Mucosa of descending colon (tissue), 3 donors: ENCODE measurements at regions not wholly inside any gene's neighbourhood (a gene's known extent, or its start where the extent isn't known, plus 50 kb on each side); places are given as distances from the start of the nearest gene placed in this dataset.

Experiments
- ATAC-seq: fragments of 200-7000 bp; cut with Tn5 transposase; one replicate; pipeline ENCODE4 v1.9.1; 2020; ENCODE audit warnings: mild to moderate bottlenecking, moderate library complexity
- DNase-seq, 3 donors: peaks; one replicate each; pipeline ENCODE4 v3.0.0-alpha.2; 2020
- H3K36me3 ChIP-seq: fragments of 200-600 bp; one replicate; pipeline ENCODE4 v1.8.0; 2021; ENCODE audit warnings: low read depth, mild to moderate bottlenecking
- H3K4me1 ChIP-seq: fragments of 200-600 bp; one replicate; pipeline ENCODE4 v1.8.0; 2021; ENCODE audit warnings: low read depth, mild to moderate bottlenecking
- H3K4me3 ChIP-seq: fragments of 200-600 bp; one replicate; pipeline ENCODE4 v1.8.0; 2021; ENCODE audit warnings: mild to moderate bottlenecking
- H3K9me3 ChIP-seq: fragments of 200-600 bp; one replicate; pipeline ENCODE4 v1.8.0; 2021; ENCODE audit warnings: mild to moderate bottlenecking
- intact Hi-C, 2 donors: fragments of 100-400 bp; cut with DNase I in 1 of 2; cut with micrococcal nuclease in 1 of 2; formaldehyde crosslinking; loops; one replicate each; pipeline versions ENCODE4 v1.11.0 to v1.11.1; 2022; cut with DNase I, micrococcal nuclease
- TF ChIP-seq, protein P1 (sequence below): fragments of 200-600 bp; IDR thresholded peaks from one replicate; pipeline ENCODE4 v1.8.0; 2022; ENCODE audit warnings: antibody characterized with exemption, mild to moderate bottlenecking
- donor health status: DM: no; HTN: no; CAD: no; lungs with moderate emphysema.
- donor health status: DM: no; HTN: no; CAD: no.
- donor health status: DM: no; HTN: yes; CAD: no.

DNA sequence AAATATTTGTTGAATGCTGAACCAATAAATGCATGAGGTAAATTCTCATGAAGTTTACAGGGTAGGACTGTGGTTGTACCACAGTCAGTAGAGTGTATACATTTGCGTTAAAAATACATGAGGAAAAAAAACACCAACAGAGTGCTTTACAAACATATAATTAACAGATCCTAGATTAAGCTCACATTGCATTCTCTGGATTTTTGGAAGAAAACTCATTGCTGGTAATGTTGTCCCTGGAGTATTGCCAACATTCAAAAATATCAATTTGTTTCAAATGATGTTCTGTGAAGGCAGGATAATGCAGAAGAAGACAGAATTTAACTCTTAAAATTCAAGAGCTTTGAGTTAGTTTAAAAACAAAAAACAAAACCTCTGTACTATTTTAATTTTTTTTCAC is 95.5 kb downstream of the MBL2 start:
- no peak for DNase-seq
- intact Hi-C loops = no loop called here
- no peaks in the 10 kb centered on the region for H3K4me1 ChIP-seq
- no peak for ATAC-seq
- H3K9me3 ChIP-seq = no peaks in the 10 kb centered on the region
- H3K4me3 ChIP-seq = no peak overlapping the region
- H3K36me3 ChIP-seq = no peaks in the 10 kb centered on the region
- TF ChIP-seq, protein P1, sequence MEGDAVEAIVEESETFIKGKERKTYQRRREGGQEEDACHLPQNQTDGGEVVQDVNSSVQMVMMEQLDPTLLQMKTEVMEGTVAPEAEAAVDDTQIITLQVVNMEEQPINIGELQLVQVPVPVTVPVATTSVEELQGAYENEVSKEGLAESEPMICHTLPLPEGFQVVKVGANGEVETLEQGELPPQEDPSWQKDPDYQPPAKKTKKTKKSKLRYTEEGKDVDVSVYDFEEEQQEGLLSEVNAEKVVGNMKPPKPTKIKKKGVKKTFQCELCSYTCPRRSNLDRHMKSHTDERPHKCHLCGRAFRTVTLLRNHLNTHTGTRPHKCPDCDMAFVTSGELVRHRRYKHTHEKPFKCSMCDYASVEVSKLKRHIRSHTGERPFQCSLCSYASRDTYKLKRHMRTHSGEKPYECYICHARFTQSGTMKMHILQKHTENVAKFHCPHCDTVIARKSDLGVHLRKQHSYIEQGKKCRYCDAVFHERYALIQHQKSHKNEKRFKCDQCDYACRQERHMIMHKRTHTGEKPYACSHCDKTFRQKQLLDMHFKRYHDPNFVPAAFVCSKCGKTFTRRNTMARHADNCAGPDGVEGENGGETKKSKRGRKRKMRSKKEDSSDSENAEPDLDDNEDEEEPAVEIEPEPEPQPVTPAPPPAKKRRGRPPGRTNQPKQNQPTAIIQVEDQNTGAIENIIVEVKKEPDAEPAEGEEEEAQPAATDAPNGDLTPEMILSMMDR = no peak

DNA sequence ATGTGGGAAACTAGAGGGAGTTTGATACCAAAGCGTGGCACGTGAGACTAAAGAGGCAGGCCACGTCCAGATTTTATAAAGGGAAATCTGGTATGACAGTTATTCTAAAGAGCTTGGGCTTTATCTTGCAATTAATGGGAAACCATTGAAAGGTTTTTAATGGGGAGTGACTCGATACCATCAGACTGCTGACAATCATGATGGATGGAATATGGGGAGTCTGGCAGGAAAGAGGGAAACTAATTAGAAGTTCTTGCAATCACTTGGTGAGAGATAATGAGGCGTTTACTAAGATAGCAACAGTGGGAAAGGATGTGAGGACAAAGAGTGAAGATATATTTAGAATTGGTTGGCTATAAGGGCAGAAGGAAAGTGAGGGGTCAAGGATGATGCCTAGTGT is 94.0 kb downstream of the MBL2 start:
- TF ChIP-seq, protein P1 = no peak
- Histone ChIP-seq H3K36me3 (no peaks in the 10 kb centered on the region), H3K9me3 (no peaks in the 10 kb centered on the region), H3K4me1 (peaks cover 3% of the 10 kb centered on the region), H3K4me3 (no peak overlapping the region)
- no peak for ATAC-seq
- DNase-seq = no peak
- intact Hi-C loops = no loop called here

DNA sequence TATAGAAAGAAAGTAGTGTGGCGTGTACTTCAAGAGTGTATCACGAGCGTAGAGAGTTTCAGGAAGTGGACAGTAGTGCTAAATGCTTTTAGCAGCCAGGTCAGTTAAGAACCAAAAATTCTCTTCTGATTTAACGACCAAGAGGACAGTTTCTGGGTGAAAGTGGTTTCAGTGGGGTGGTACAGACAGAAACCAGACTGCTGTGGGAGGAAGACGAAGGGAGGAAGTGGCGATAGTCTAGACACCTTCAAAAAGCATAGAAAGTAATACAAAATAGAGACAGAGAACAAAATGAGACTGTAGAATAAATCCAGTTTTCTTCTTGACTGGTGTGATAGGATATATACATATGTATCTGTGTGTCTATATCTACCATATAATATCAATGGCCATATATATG is 93.5 kb downstream of the MBL2 start:
- TF ChIP-seq, protein P1 = no peak
- intact Hi-C loops = no loop called here

DNA sequence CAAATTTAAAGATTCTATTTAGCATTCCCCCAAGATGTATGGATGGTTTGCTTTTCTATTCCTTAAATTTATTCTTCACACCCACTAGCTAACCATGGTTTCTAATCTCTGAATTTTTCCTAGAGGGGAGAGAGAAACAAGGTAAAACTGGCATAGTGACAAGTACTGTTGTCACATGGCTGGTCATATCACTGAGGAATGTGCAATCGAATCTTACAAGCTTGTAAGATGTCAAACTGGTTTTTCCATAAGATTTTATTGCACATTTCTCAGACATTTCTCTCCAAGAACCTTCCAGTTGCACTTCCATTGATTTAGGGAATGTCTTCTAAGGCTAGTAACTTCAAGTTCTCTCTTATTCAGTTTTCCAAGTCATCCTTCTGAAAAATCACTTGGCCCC is 89.8 kb downstream of the MBL2 start:
- DNase-seq (peak in 1 of 3 donors; percentile 51), ATAC-seq (peak; percentile 76)
- Histone ChIP-seq H3K4me3 (no peak overlapping the region), H3K4me1 (peaks cover 3% of the 10 kb centered on the region), H3K9me3 (no peaks in the 10 kb centered on the region), H3K36me3 (no peaks in the 10 kb centered on the region)
- TF ChIP-seq, protein P1 = no peak
- intact Hi-C loops = no loop called here

More for the DNA sequence above, 93.5 kb downstream of the MBL2 start:
- Histone ChIP-seq H3K4me3 (no peak overlapping the region), H3K9me3 (no peaks in the 10 kb centered on the region), H3K4me1 (peaks cover 3% of the 10 kb centered on the region), H3K36me3 (no peaks in the 10 kb centered on the region)
- DNase-seq (no peak), ATAC-seq (no peak)

DNA sequence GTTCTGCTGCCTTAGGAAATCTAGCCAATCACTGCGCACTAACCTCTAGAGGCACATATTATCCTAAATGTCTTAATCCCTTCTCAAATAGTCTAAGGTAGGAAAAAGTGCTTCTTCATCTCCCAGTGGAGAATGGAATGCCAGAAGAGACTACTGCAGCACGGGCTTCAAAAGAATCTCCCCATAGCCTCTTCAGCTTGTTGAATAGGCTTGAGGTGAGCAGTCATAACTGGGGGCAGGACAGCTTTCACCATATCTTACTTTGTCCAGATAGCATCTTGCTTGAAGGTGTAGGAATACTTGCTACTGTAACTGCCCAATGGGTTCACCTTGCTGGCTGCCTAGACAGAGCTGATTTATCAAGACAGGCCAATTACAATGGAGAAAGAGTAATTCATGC is 88.8 kb downstream of the MBL2 start:
- ATAC-seq (no peak), DNase-seq (no peak)
- Histone ChIP-seq H3K36me3 (no peaks in the 10 kb centered on the region), H3K4me3 (no peak overlapping the region), H3K4me1 (peaks cover 3% of the 10 kb centered on the region), H3K9me3 (no peaks in the 10 kb centered on the region)
- intact Hi-C loops = no loop called here
- TF ChIP-seq, protein P1 = no peak

DNA sequence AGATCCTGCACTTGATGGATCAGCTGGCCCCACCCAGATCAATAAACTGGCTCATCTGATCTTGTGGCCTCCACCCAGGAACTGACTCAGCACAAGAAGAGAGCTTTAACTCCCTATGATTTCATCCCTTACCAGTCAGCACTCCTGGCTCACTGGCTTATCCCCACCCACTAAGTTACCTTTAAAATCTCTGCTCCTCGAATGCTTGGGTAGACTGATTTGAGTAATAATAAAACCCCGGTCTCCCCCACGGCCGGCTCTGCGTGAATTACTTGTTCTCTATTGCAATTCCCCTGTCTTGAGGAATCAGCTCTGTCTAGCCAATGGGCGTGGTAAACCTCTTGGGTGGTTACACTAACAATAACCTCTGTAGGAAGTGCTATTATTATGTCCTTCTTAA is 83.7 kb downstream of the MBL2 start:
- DNase-seq (no peak), ATAC-seq (peak; percentile 31)
- intact Hi-C loops = no loop called here
- no peaks in the 10 kb centered on the region for H3K36me3 ChIP-seq
- no peaks in the 10 kb centered on the region for H3K9me3 ChIP-seq
- H3K4me3 ChIP-seq = no peak overlapping the region
- H3K4me1 ChIP-seq = no peaks in the 10 kb centered on the region
- TF ChIP-seq, protein P1 = no peak
